GM21360 (cell line): ENCODE measurements at regions not wholly inside any gene's neighbourhood (a gene's known extent, or its start where the extent isn't known, plus 50 kb on each side); places are given as distances from the start of the nearest gene placed in this dataset.
"Not testable (repeated sequence)": the region's sequence is repeated elsewhere in the genome, so short reads cannot be mapped to it uniquely, and the experiment has no call there.

Experiments
- ATAC-seq: cut with Tn5 transposase; IDR thresholded peaks from one replicate; pipeline ENCODE4 v1.9.1; 2021; ENCODE audit warnings: mild to moderate bottlenecking, moderate library complexity; ENCODE audit not compliant: unreplicated experiment

GRCh38 chr5:162931501-162931900 is 505.9 kb upstream of the CCNG1 start:
- no peak for ATAC-seq

GRCh38 chr5:162939991-162940390 is 497.4 kb upstream of the CCNG1 start:
- ATAC-seq, result no peak

GRCh38 chr5:162948677-162949076 is 488.7 kb upstream of the CCNG1 start:
- no peak for ATAC-seq

GRCh38 chr5:162956570-162956969 is 480.8 kb upstream of the CCNG1 start:
- ATAC-seq, result no peak

GRCh38 chr5:162964144-162964543 is 473.3 kb upstream of the CCNG1 start:
- ATAC-seq, result not testable (repeated sequence)

- no peak for ATAC-seq
These were observed 447.3 kb upstream of the CCNG1 start for GRCh38 chr5:162990063-162990462.

- ATAC-seq, result peak; percentile 64
These were observed 446.4 kb upstream of the CCNG1 start for GRCh38 chr5:162990856-162991497.

- ATAC-seq, result no peak
These were observed 441.8 kb upstream of the CCNG1 start for GRCh38 chr5:162995568-162995967.

- no peak for ATAC-seq
These were observed 441.3 kb upstream of the CCNG1 start for GRCh38 chr5:162996053-162996452.

- no peak for ATAC-seq
These were observed 431.4 kb upstream of the CCNG1 start for GRCh38 chr5:163005949-163006348.

GRCh38 chr5:163022582-163023128 is 414.7 kb upstream of the CCNG1 start:
- no peak for ATAC-seq

GRCh38 chr5:163023846-163024245 is 413.5 kb upstream of the CCNG1 start:
- ATAC-seq, result no peak

- no peak for ATAC-seq
These were observed 412.5 kb upstream of the CCNG1 start for GRCh38 chr5:163024936-163025335.

- ATAC-seq, result no peak
These were observed 403.7 kb upstream of the CCNG1 start for GRCh38 chr5:163033656-163034055.

GRCh38 chr5:163041254-163041653 is 396.1 kb upstream of the CCNG1 start:
- ATAC-seq, result no peak

GRCh38 chr5:163079618-163080017 is 357.8 kb upstream of the CCNG1 start:
- ATAC-seq, result peak; percentile 99

- ATAC-seq, result no peak
These were observed 348.2 kb upstream of the CCNG1 start for GRCh38 chr5:163089230-163089629.

- ATAC-seq, result no peak
These were observed 347.5 kb upstream of the CCNG1 start for GRCh38 chr5:163089926-163090325.

GRCh38 chr5:163094492-163095180 is 342.8 kb upstream of the CCNG1 start:
- peak; percentile 93 for ATAC-seq

- ATAC-seq, result no peak
These were observed 332.9 kb upstream of the CCNG1 start for GRCh38 chr5:163104464-163104863.

GRCh38 chr5:163105456-163105855 is 331.9 kb upstream of the CCNG1 start:
- ATAC-seq, result no peak

GRCh38 chr5:163106098-163106497 is 331.3 kb upstream of the CCNG1 start:
- peak; percentile 83 for ATAC-seq
